ENCODE measurements at regions not wholly inside any gene's neighbourhood (a gene's known extent, or its start where the extent isn't known, plus 50 kb on each side); places are given as distances from the start of the nearest gene placed in this dataset.
"Not testable (repeated sequence)": the region's sequence is repeated elsewhere in the genome, so short reads cannot be mapped to it uniquely, and the experiment has no call there.

GRCh38 chr21:23152130-23152529, 2153.9 kb downstream of the NCAM2 start:
- Mint-ChIP-seq H3K4me1 (ENCODE audit: low read depth, unreplicated experiment) (no peaks in the 10 kb centered on the region), H3K4me3 (ENCODE audit: low read depth, unreplicated experiment) (no peak overlapping the region), H3K27ac (ENCODE audit: unreplicated experiment) (no peak overlapping the region), H3K36me3 (ENCODE audit: insufficient read depth, unreplicated experiment) (no peaks in the 10 kb centered on the region), H3K27me3 (ENCODE audit: unreplicated experiment) (no peaks in the 10 kb centered on the region), H3K9me3 (ENCODE audit: low read depth, unreplicated experiment) (peaks cover 5% of the 10 kb centered on the region)
- CTCF ChIA-PET, result no interaction called here
- DNase-seq, result no peak
- TF ChIP-seq, protein P1, sequence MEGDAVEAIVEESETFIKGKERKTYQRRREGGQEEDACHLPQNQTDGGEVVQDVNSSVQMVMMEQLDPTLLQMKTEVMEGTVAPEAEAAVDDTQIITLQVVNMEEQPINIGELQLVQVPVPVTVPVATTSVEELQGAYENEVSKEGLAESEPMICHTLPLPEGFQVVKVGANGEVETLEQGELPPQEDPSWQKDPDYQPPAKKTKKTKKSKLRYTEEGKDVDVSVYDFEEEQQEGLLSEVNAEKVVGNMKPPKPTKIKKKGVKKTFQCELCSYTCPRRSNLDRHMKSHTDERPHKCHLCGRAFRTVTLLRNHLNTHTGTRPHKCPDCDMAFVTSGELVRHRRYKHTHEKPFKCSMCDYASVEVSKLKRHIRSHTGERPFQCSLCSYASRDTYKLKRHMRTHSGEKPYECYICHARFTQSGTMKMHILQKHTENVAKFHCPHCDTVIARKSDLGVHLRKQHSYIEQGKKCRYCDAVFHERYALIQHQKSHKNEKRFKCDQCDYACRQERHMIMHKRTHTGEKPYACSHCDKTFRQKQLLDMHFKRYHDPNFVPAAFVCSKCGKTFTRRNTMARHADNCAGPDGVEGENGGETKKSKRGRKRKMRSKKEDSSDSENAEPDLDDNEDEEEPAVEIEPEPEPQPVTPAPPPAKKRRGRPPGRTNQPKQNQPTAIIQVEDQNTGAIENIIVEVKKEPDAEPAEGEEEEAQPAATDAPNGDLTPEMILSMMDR (IDR thresholded peaks at IDR 0.05; ENCODE audit: unreplicated experiment), result no peak
- no TSS peak for BruUV-seq (replicated peaks)
- intact Hi-C loops (cut with micrococcal nuclease; ENCODE audit: unreplicated experiment), result no loop called here

GRCh38 chr21:23153842-23154241, 2155.6 kb downstream of the NCAM2 start:
- H3K4me3 Mint-ChIP-seq (ENCODE audit: low read depth, unreplicated experiment); DNase-seq; H3K9me3 Mint-ChIP-seq (ENCODE audit: low read depth, unreplicated experiment); BruUV-seq (replicated peaks); CTCF ChIA-PET; intact Hi-C loops (cut with micrococcal nuclease; ENCODE audit: unreplicated experiment); H3K36me3 Mint-ChIP-seq (ENCODE audit: insufficient read depth, unreplicated experiment); H3K27ac Mint-ChIP-seq (ENCODE audit: unreplicated experiment); H3K27me3 Mint-ChIP-seq (ENCODE audit: unreplicated experiment); H3K4me1 Mint-ChIP-seq (ENCODE audit: low read depth, unreplicated experiment): not testable (repeated sequence)

GRCh38 chr21:23155281-23155680, 2157.1 kb downstream of the NCAM2 start:
- CTCF ChIA-PET, result no interaction called here
- H3K4me1 Mint-ChIP-seq (ENCODE audit: low read depth, unreplicated experiment), result no peaks in the 10 kb centered on the region
- intact Hi-C loops (cut with micrococcal nuclease; ENCODE audit: unreplicated experiment), result no loop called here

DNA sequence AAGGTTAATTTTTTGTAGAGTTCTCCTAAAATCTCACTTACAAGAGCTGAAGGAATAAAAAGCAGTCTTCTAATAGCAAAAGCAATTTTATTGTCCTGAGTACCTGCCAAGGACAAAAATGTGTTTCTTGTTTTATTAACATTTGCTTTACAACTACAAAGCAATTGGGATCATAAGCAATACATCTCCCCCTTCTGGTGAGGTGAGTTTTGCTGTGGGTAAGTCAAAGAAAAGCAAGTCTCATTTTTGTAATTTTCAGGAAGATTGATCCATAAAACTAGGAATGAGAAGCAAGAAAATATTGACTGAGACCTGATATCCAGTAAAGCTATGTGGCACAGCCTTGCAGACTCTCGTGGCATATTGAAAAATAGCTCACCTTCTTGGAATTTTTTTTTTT, 2162.7 kb downstream of the NCAM2 start:
- TF ChIP-seq, protein P1 (IDR thresholded peaks at IDR 0.05; ENCODE audit: unreplicated experiment), result no peak
- BruUV-seq (replicated peaks), result no TSS peak
- CTCF ChIA-PET, result no interaction called here

More at GRCh38 chr21:23155281-23155680, 2157.1 kb downstream of the NCAM2 start:
- no peak for DNase-seq
- H3K36me3 Mint-ChIP-seq (ENCODE audit: insufficient read depth, unreplicated experiment), result no peaks in the 10 kb centered on the region
- H3K27ac Mint-ChIP-seq (ENCODE audit: unreplicated experiment), result no peak overlapping the region
- TF ChIP-seq, protein P1 (IDR thresholded peaks at IDR 0.05; ENCODE audit: unreplicated experiment), result no peak
- no peak overlapping the region for H3K4me3 Mint-ChIP-seq (ENCODE audit: low read depth, unreplicated experiment)
- no TSS peak for BruUV-seq (replicated peaks)
- peaks cover 2% of the 10 kb centered on the region for H3K9me3 Mint-ChIP-seq (ENCODE audit: low read depth, unreplicated experiment)
- no peaks in the 10 kb centered on the region for H3K27me3 Mint-ChIP-seq (ENCODE audit: unreplicated experiment)

DNA sequence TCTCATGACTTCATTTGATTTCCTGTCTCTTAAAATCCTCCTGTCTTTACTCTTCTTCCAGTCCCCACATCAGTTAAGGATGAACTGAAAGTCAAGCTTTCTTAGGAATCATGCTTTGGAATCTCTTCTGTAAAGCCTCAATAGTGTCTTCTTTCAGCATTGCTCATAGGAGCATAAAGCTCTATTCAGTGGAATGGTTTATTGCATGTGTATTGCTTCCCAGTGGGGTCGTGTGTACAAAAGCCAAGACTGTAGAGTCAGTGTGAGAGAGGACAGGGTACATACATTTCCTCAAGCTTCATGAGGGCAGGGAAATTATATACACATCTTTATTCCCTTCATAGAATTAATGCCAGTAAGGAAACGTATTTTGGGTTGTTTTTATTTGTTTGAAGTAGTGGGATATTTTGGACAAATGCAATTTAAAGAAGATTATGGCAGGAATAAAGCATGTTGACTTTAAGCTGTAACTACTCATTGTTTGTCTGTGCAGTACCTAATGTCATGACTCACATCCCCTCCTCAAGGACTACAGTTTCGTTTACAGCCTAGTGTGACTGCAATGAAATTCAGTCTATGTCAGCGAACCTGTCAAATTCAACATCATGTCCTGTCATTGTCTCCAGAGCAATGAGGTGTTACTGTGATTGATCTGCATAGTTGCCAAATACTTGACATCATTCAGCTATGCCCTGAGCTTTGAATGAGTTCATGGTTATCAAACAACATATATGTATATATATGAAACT, 2164.2 kb downstream of the NCAM2 start:
- no peaks in the 10 kb centered on the region for H3K4me1 Mint-ChIP-seq (ENCODE audit: low read depth, unreplicated experiment)
- no peak overlapping the region for H3K4me3 Mint-ChIP-seq (ENCODE audit: low read depth, unreplicated experiment)
- H3K27ac Mint-ChIP-seq (ENCODE audit: unreplicated experiment), result no peak overlapping the region
- H3K9me3 Mint-ChIP-seq (ENCODE audit: low read depth, unreplicated experiment), result peaks cover 2% of the 10 kb centered on the region
- H3K36me3 Mint-ChIP-seq (ENCODE audit: insufficient read depth, unreplicated experiment), result no peaks in the 10 kb centered on the region
- CTCF ChIA-PET, result no interaction called here
- intact Hi-C loops (cut with micrococcal nuclease; ENCODE audit: unreplicated experiment), result no loop called here
- no TSS peak for BruUV-seq (replicated peaks)
- no peaks in the 10 kb centered on the region for H3K27me3 Mint-ChIP-seq (ENCODE audit: unreplicated experiment)
- DNase-seq, result no peak
- TF ChIP-seq, protein P1 (IDR thresholded peaks at IDR 0.05; ENCODE audit: unreplicated experiment), result no peak

More for the DNA sequence above, 2162.7 kb downstream of the NCAM2 start:
- DNase-seq, result no peak
- H3K9me3 Mint-ChIP-seq (ENCODE audit: low read depth, unreplicated experiment), result peaks cover 2% of the 10 kb centered on the region
- no peaks in the 10 kb centered on the region for H3K4me1 Mint-ChIP-seq (ENCODE audit: low read depth, unreplicated experiment)
- H3K27ac Mint-ChIP-seq (ENCODE audit: unreplicated experiment), result no peak overlapping the region
- intact Hi-C loops (cut with micrococcal nuclease; ENCODE audit: unreplicated experiment), result no loop called here
- H3K36me3 Mint-ChIP-seq (ENCODE audit: insufficient read depth, unreplicated experiment), result no peaks in the 10 kb centered on the region
- no peak overlapping the region for H3K4me3 Mint-ChIP-seq (ENCODE audit: low read depth, unreplicated experiment)
- no peaks in the 10 kb centered on the region for H3K27me3 Mint-ChIP-seq (ENCODE audit: unreplicated experiment)

Data from Calu3 (cell line).